ENCODE measurements at regions not wholly inside any gene's neighbourhood (a gene's known extent, or its start where the extent isn't known, plus 50 kb on each side); places are given as distances from the start of the nearest gene placed in this dataset.
A peak's percentile ranks its signal among the peaks of the same experiment; 100 is the strongest.
"Not testable (repeated sequence)": the region's sequence is repeated elsewhere in the genome, so short reads cannot be mapped to it uniquely, and the experiment has no call there.

DNA sequence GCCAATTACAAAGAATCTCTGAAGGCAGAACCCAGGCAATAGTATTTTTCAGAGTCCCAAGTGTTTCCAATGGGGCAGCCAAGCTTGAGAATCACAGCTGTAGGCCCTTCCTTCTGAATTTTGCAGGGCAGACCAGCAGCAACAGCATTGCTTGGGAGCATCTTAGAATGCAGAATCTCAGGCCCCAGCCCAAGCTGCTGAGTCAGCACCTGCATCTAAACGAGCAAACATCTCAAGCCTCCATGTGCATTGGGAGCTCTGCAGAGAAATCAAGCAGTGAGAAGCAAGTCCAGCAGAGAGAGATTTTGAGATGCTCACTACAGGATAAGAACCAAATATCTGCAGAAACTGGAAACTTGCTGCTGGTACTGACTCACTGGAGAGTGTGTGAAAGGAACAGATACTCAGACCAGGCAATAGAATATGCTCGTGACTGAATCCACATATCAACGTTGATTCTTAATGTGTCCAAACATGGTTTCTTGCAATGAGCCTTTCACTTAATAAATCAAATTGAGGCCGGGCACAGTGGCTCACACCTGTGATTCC lies 81.5 kb upstream of the TNFSF11 start:
- Mint-ChIP-seq H3K36me3 (ENCODE audit: low read depth) (peaks cover 13% of the 10 kb centered on the region), H3K9me3 (no peaks in the 10 kb centered on the region), H3K4me1 (peaks cover 49% of the 10 kb centered on the region), H3K27ac (no peak overlapping the region), H3K4me3 (no peak overlapping the region), H3K27me3 (no peaks in the 10 kb centered on the region)
- DNase-seq: no peak
- CTCF ChIA-PET: interaction anchor here (1.6 to 1.7 kb wide), 2 partner anchors 14 to 100 kb away, joined by 6 to 7 read pairs; no protein-coding TSS in a partner anchor
- POLR2A ChIA-PET: no interaction called here

- DNase-seq: no peak
- peak overlapping the region; percentile 83 for H3K27ac Mint-ChIP-seq
- peaks cover 3% of the 10 kb centered on the region for H3K36me3 Mint-ChIP-seq (ENCODE audit: low read depth)
- POLR2A ChIA-PET: interaction anchor here (0.7 to 6.5 kb wide), 7 partner anchors 16 to 160 kb away, joined by 3 to 102 read pairs (median 3); no protein-coding TSS in a partner anchor
- peaks cover 66% of the 10 kb centered on the region for H3K4me1 Mint-ChIP-seq
- no peak overlapping the region for H3K4me3 Mint-ChIP-seq
- peaks cover 3% of the 10 kb centered on the region for H3K9me3 Mint-ChIP-seq
- no peaks in the 10 kb centered on the region for H3K27me3 Mint-ChIP-seq
- CTCF ChIA-PET: interaction anchor here (0.6 to 3.5 kb wide), 8 partner anchors 15 to 221 kb away, joined by 3 to 10 read pairs (median 4); no protein-coding TSS in a partner anchor
Observed at GRCh38 chr13:42494157-42494556, 79.8 kb upstream of the TNFSF11 start.

DNA sequence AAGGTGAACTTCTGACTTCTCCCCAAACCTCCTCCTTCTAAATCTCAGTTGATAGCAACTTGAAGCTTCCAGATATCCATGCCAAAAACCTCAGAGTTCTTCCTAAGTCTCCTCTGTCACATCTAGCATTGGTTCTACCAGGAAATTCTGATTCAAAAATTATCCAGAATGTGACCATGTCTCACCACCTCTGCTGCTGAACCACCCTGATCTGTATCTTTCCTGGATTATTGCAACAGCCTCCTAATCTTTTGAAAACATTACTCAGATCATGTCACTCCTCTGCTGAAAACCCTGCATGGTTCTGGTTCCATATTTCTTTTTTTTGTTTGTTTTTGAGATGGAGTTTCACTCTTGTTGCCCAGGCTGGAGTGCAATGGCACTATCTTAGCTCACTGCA lies 78.7 kb upstream of the TNFSF11 start:
- Mint-ChIP-seq H3K4me3 (peak overlapping the region; percentile 29), H3K9me3 (peaks cover 9% of the 10 kb centered on the region), H3K27me3 (no peaks in the 10 kb centered on the region), H3K36me3 (ENCODE audit: low read depth) (peaks cover 9% of the 10 kb centered on the region), H3K27ac (peak overlapping the region; percentile 83), H3K4me1 (peaks cover 67% of the 10 kb centered on the region)
- CTCF ChIA-PET: interaction anchor here (3.5 kb wide), 1 partner anchor 161 kb away, joined by 10 read pairs; no protein-coding TSS in a partner anchor
- no peak for DNase-seq
- POLR2A ChIA-PET: interaction anchor here (0.6 to 6.5 kb wide), 4 partner anchors 89 to 223 kb away, joined by 3 to 102 read pairs (median 7); partner anchors contain the start of gene AKAP11

DNA sequence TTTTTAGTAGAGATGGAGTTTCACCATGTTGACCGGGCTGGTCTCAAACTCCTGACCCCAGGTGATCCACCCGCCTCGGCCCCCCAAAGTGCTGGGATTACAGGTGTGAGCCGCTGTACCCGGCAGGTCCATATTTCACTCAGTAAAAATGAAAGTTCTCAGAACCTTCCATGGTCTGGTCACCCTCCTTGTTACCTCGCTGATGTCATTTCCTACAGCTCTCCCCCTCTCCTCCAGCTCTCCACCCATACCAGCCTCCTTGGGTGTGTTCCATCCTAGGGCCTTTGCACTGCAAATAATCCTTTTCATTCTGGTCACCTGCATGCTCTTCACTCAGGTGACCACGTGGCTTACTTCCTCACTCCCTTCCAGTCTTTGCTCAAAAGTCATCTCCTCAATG lies 78.2 kb upstream of the TNFSF11 start:
- CTCF ChIA-PET: interaction anchor here (3.5 kb wide), 1 partner anchor 162 kb away, joined by 10 read pairs; no protein-coding TSS in a partner anchor
- peaks cover 12% of the 10 kb centered on the region for H3K36me3 Mint-ChIP-seq (ENCODE audit: low read depth)
- H3K9me3 Mint-ChIP-seq: peaks cover 12% of the 10 kb centered on the region
- peak overlapping the region; percentile 83 for H3K27ac Mint-ChIP-seq
- H3K4me3 Mint-ChIP-seq: peak overlapping the region; percentile 29
- POLR2A ChIA-PET: interaction anchor here (2.3 to 6.5 kb wide), 2 partner anchors 101 to 224 kb away, joined by 11 to 102 read pairs; partner anchors contain the start of gene AKAP11
- no peaks in the 10 kb centered on the region for H3K27me3 Mint-ChIP-seq
- DNase-seq: peak; percentile 47
- H3K4me1 Mint-ChIP-seq: peaks cover 66% of the 10 kb centered on the region

DNA sequence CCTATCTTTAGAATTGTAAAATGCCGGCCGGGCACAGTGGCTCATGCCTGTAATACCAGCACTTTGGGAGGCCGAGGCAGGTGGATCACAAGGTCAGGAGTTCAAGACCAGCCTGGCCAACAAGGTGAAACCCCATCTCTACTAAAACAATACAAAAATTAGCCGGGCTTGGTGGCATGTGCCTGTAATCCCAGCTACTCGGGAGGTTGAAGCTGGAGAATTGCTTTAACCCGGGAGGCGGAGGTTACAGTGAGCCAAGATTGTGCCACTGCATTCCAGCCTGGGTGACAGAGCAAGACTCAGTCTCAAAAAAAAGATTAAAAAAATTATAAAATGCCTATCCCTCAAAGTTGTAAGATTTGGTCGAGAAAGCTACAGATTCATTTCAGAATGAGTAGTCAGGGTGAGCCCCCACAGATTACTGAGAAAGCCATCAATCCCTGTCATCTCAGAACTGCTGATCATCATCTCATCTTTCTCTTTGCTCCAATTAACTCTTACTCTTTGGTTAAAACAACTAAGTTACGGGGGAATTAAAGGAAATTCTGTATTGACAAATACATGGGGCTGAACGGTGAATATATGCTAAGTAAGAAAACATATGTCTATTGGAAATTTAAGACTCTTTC lies 76.9 kb upstream of the TNFSF11 start:
- H3K27me3 Mint-ChIP-seq, DNase-seq, H3K4me3 Mint-ChIP-seq: not testable (repeated sequence)
- Mint-ChIP-seq H3K27ac (peak overlapping the region; percentile 83), H3K36me3 (ENCODE audit: low read depth) (peaks cover 17% of the 10 kb centered on the region), H3K4me1 (peaks cover 63% of the 10 kb centered on the region), H3K9me3 (peaks cover 16% of the 10 kb centered on the region)
- POLR2A ChIA-PET: interaction anchor here (0.8 to 6.5 kb wide), 8 partner anchors 20 to 225 kb away, joined by 3 to 102 read pairs (median 5); partner anchors contain the start of gene AKAP11
- CTCF ChIA-PET: interaction anchor here (1.0 to 3.5 kb wide), 3 partner anchors 101 to 163 kb away, joined by 4 to 10 read pairs (median 7); no protein-coding TSS in a partner anchor

DNA sequence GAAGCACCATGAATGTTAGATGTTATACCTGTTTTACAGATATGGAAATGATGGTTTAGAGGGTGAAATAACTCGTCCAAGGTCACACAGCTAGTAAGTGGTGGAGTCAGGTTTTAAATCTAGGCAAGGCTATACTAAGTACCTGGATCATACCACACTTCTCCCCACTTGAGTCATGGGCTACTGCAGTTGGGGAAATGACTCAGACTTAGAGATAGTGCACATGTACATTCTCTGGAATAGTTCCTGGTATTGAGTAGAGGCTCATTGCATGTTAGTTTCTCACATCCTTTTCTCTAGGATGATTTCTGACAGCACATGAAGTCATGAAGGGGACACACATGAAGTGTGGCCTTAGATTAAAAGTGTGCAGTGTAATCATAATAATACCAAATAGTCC lies 76.2 kb upstream of the TNFSF11 start:
- H3K4me3 Mint-ChIP-seq: no peak overlapping the region
- peaks cover 16% of the 10 kb centered on the region for H3K9me3 Mint-ChIP-seq
- H3K36me3 Mint-ChIP-seq (ENCODE audit: low read depth): peaks cover 17% of the 10 kb centered on the region
- DNase-seq: peak; percentile 49
- H3K27ac Mint-ChIP-seq: peak overlapping the region; percentile 83
- ChIA-PET POLR2A (interaction anchor here (1.1 to 6.5 kb wide), 6 partner anchors 20 to 225 kb away, joined by 3 to 102 read pairs (median 5); partner anchors contain the start of gene AKAP11), CTCF (interaction anchor here (0.5 to 2.6 kb wide), 3 partner anchors 101 to 165 kb away, joined by 3 to 7 read pairs (median 3); no protein-coding TSS in a partner anchor)
- no peaks in the 10 kb centered on the region for H3K27me3 Mint-ChIP-seq
- H3K4me1 Mint-ChIP-seq: peaks cover 58% of the 10 kb centered on the region

DNA sequence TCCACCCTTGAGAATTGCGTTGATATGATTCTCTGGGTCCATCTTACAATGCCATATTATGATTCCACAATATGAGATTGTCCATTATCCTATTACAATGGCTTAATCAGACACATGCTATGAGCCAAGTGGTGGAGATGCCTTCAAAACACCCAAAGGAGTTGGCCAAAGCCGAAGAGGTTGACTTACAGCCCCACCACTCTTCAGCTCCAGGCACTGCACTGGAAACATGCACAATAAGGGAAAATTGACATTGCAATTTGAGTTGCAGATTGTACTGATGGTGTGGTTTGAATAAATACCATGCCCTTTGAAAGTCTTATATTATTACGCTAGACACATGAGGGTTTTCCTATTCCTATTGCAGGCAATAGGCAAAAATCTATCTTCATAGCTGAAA lies 75.4 kb upstream of the TNFSF11 start:
- CTCF ChIA-PET: interaction anchor here (0.9 to 2.6 kb wide), 2 partner anchors 102 to 164 kb away, joined by 3 to 7 read pairs; no protein-coding TSS in a partner anchor
- POLR2A ChIA-PET: interaction anchor here (0.7 to 6.5 kb wide), 5 partner anchors 21 to 226 kb away, joined by 3 to 102 read pairs (median 5); partner anchors contain the start of gene AKAP11
- no peak for DNase-seq
- H3K27me3 Mint-ChIP-seq: no peaks in the 10 kb centered on the region
- peak overlapping the region; percentile 83 for H3K27ac Mint-ChIP-seq
- peaks cover 17% of the 10 kb centered on the region for H3K36me3 Mint-ChIP-seq (ENCODE audit: low read depth)
- peaks cover 18% of the 10 kb centered on the region for H3K9me3 Mint-ChIP-seq
- H3K4me3 Mint-ChIP-seq: no peak overlapping the region
- peaks cover 56% of the 10 kb centered on the region for H3K4me1 Mint-ChIP-seq

All from activated CD4-positive, alpha-beta memory T cell treated with anti-CD3 and anti-CD28 coated beads, Interleukin-2, amount 10 ng/mL, durations not matched to agents 7 days and 5 days (primary cell).